CD14-positive monocyte (primary cell): ENCODE measurements at regions not wholly inside any gene's neighbourhood (a gene's known extent, or its start where the extent isn't known, plus 50 kb on each side); places are given as distances from the start of the nearest gene placed in this dataset.

Experiments used
- DNase-seq, 3 donors: peaks; one replicate each; pipeline ENCODE4 v3.0.0-alpha.2; 2011 to 2022
- H2AFZ ChIP-seq: 2 replicates; pipeline ENCODE4 v1.6.0; 2012; ENCODE audit warnings: mild to moderate bottlenecking, low read depth, low read length, inconsistent platforms; ENCODE audit not compliant: insufficient read depth, poor library complexity, severe bottlenecking
- H3K27ac ChIP-seq, 2 donors: 1 replicate in 1 of 2; 2 replicates in 1 of 2; pipeline ENCODE4 v1.5.1; 2012 to 2013; ENCODE audit warnings: low read length in 2 of 2, control low read depth in 1 of 2, inconsistent platforms in 1 of 2, low read depth in 1 of 2, mild to moderate bottlenecking in 1 of 2
- H3K27me3 ChIP-seq, 2 donors: one replicate each; pipeline versions ENCODE4 v1.6.0 to v1.6.1; 2011 to 2013; ENCODE audit warnings: low read length in 2 of 2; ENCODE audit not compliant: control insufficient read depth in 2 of 2, insufficient read depth in 2 of 2
- H3K36me3 ChIP-seq, 2 donors: replicated peaks in 1 of 2; 1 replicate in 1 of 2; 2 replicates in 1 of 2; pipeline versions ENCODE4 v1.5.1 to v1.6.1; 2012 to 2013; ENCODE audit warnings: low read length in 2 of 2, control low read depth in 1 of 2, inconsistent platforms in 1 of 2, mild to moderate bottlenecking in 1 of 2; ENCODE audit not compliant: insufficient read depth in 2 of 2, control insufficient read depth in 1 of 2
- H3K4me1 ChIP-seq, 2 donors: 1 replicate in 1 of 2; 2 replicates in 1 of 2; pipeline versions ENCODE4 v1.5.1 to v1.6.1; 2012 to 2013; ENCODE audit warnings: low read length in 2 of 2, control low read depth in 1 of 2, inconsistent platforms in 1 of 2, mild to moderate bottlenecking in 1 of 2, moderate library complexity in 1 of 2; ENCODE audit not compliant: insufficient read depth in 2 of 2, control insufficient read depth in 1 of 2
- H3K4me2 ChIP-seq: replicated peaks from 2 replicates; pipeline ENCODE3; 2012; ENCODE audit warnings: low read length, moderate library complexity, mild to moderate bottlenecking; ENCODE audit not compliant: poor library complexity, severe bottlenecking; ENCODE audit errors: extremely low read depth
- H3K4me3 ChIP-seq, 3 experiments: fragments of 200-600 bp in 1 of 3; sonication (generic) in 1 of 3; replicated peaks in 1 of 3; 1 replicate in 2 of 3; 2 replicates in 1 of 3; pipeline ENCODE4 v1.5.1; 2011 to 2013; ENCODE audit warnings: low read length in 3 of 3, mild to moderate bottlenecking in 3 of 3, control low read depth in 2 of 3, low read depth in 2 of 3, inconsistent platforms in 1 of 3, moderate library complexity in 1 of 3
- H3K79me2 ChIP-seq: 2 replicates; pipeline ENCODE4 v1.6.0; 2012; ENCODE audit warnings: mild to moderate bottlenecking, control low read depth, inconsistent platforms, low read length, moderate library complexity; ENCODE audit not compliant: insufficient read depth
- H3K9ac ChIP-seq: 2 replicates; pipeline ENCODE4 v1.6.0; 2017; ENCODE audit warnings: low read length, mild to moderate bottlenecking; ENCODE audit not compliant: insufficient read depth, poor library complexity, severe bottlenecking
- H3K9me3 ChIP-seq, 2 donors: replicated peaks in 1 of 2; 1 replicate in 1 of 2; 2 replicates in 1 of 2; pipeline versions ENCODE4 v1.5.1 to v1.6.1; 2012 to 2013; ENCODE audit warnings: low read length in 2 of 2, control low read depth in 1 of 2; ENCODE audit not compliant: control insufficient read depth in 1 of 2, insufficient read depth in 1 of 2
- H4K20me1 ChIP-seq: 2 replicates; pipeline ENCODE4 v1.6.0; 2012; ENCODE audit warnings: mild to moderate bottlenecking, low read length, control low read depth, moderate library complexity; ENCODE audit not compliant: insufficient read depth
- H3K27ac Mint-ChIP-seq, 7 donors: one replicate each; pipeline ENCODE4 v1.8.0; 2020; ENCODE audit warnings: mild to moderate bottlenecking in 7 of 7, mixed read lengths in 7 of 7, moderate library complexity in 6 of 7, inconsistent platforms in 2 of 7
- H3K27me3 Mint-ChIP-seq, 3 donors: one replicate each; pipeline ENCODE4 v1.8.0; 2021 to 2022; ENCODE audit warnings: low read depth in 3 of 3, mild to moderate bottlenecking in 3 of 3, mixed read lengths in 3 of 3, moderate library complexity in 3 of 3, inconsistent platforms in 1 of 3
- H3K36me3 Mint-ChIP-seq, 2 donors: one replicate each; pipeline ENCODE4 v1.8.0; 2020; ENCODE audit warnings: mixed read lengths in 2 of 2, inconsistent platforms in 1 of 2, mild to moderate bottlenecking in 1 of 2
- H3K4me1 Mint-ChIP-seq: one replicate; pipeline ENCODE4 v1.8.0; 2020; ENCODE audit warnings: mild to moderate bottlenecking, mixed read lengths
- H3K4me3 Mint-ChIP-seq, 2 donors: one replicate each; pipeline ENCODE4 v1.8.0; 2020; ENCODE audit warnings: mild to moderate bottlenecking in 2 of 2, mixed read lengths in 2 of 2, moderate library complexity in 1 of 2
- H3K9me3 Mint-ChIP-seq, 7 donors: one replicate each; pipeline ENCODE4 v1.8.0; 2020 to 2022; ENCODE audit warnings: mixed read lengths in 7 of 7, mild to moderate bottlenecking in 6 of 7, moderate library complexity in 6 of 7, inconsistent platforms in 2 of 7
- CTCF ChIP-seq: fragments of 200-600 bp; IDR thresholded peaks from one replicate; pipeline ENCODE4 v1.8.0; 2022; ENCODE audit warnings: antibody characterized with exemption, mild to moderate bottlenecking
- WGBS: methylation state at CpG from one replicate; pipeline ENCODE4 v1.1.5; 2013; ENCODE audit warnings: missing lambda C conversion rate; ENCODE audit not compliant: insufficient coverage; 5-methylcytosine and 5-hydroxymethylcytosine counted together
- intact Hi-C, 2 donors: fragments of 100-400 bp; cut with micrococcal nuclease; formaldehyde crosslinking; loops; one replicate each; pipeline versions ENCODE4 v1.15.0 to v1.15.1; 2023

GRCh38 chr14:95439881-95440280 lies 76.6 kb downstream of the SYNE3 start:
- Mint-ChIP-seq H3K27me3 (peaks cover 0 to 2% (median 0%) of the 10 kb centered on the region in 3 donors), H3K27ac (peak overlapping the region in 1 of 7 donors; percentile 5), H3K36me3 (peaks cover 93 to 96% of the 10 kb centered on the region in 2 donors), H3K9me3 (peaks cover 0 to 2% (median 0%) of the 10 kb centered on the region in 7 donors), H3K4me3 (no peak overlapping the region), H3K4me1 (no peaks in the 10 kb centered on the region)
- Histone ChIP-seq H2AFZ (no peak overlapping the region), H4K20me1 (peaks cover 48% of the 10 kb centered on the region), H3K27ac (peak overlapping the region in 1 of 2 donors; percentile 14), H3K9me3 (no peaks in the 10 kb centered on the region), H3K27me3 (no peaks in the 10 kb centered on the region), H3K9ac (no peak overlapping the region), H3K79me2 (no peaks in the 10 kb centered on the region), H3K36me3 (peaks cover 95 to 100% of the 10 kb centered on the region in 2 donors), H3K4me3 (no peak overlapping the region), H3K4me1 (no peaks in the 10 kb centered on the region), H3K4me2 (no peak overlapping the region)
- DNase-seq: no peak
- TF ChIP-seq CTCF: no peak
- WGBS: 98% methylated on average over 13 of the region's 14 CpGs
- intact Hi-C loops: loop anchor here (5.0 to 10.0 kb wide), 3 partner anchors 87 to 335 kb away; partner anchors contain the start of gene TCL1B (in 1 of the 2)

GRCh38 chr14:95437715-95438114 lies 78.7 kb downstream of the SYNE3 start:
- Histone ChIP-seq H4K20me1 (peaks cover 40% of the 10 kb centered on the region), H3K4me2 (no peak overlapping the region), H2AFZ (no peak overlapping the region), H3K4me1 (no peaks in the 10 kb centered on the region), H3K9ac (no peak overlapping the region), H3K27me3 (no peaks in the 10 kb centered on the region), H3K27ac (no peak overlapping the region), H3K36me3 (peaks cover 98 to 100% of the 10 kb centered on the region in 2 donors), H3K4me3 (no peak overlapping the region), H3K9me3 (no peaks in the 10 kb centered on the region), H3K79me2 (no peaks in the 10 kb centered on the region)
- Mint-ChIP-seq H3K4me1 (no peaks in the 10 kb centered on the region), H3K27ac (no peak overlapping the region), H3K27me3 (peaks cover 0 to 2% (median 0%) of the 10 kb centered on the region in 3 donors), H3K36me3 (peaks cover 98 to 99% of the 10 kb centered on the region in 2 donors), H3K4me3 (no peak overlapping the region), H3K9me3 (peaks cover 0 to 2% (median 0%) of the 10 kb centered on the region in 7 donors)
- TF ChIP-seq CTCF: no peak
- DNase-seq: no peak
- WGBS: 90% methylated on average over 3 of the region's 5 CpGs
- intact Hi-C loops: loop anchor here (10.0 kb wide), 1 partner anchor 337 kb away; no protein-coding TSS in a partner anchor
